ENCODE measurements at regions not wholly inside any gene's neighbourhood (a gene's known extent, or its start where the extent isn't known, plus 50 kb on each side); places are given as distances from the start of the nearest gene placed in this dataset.

DNA sequence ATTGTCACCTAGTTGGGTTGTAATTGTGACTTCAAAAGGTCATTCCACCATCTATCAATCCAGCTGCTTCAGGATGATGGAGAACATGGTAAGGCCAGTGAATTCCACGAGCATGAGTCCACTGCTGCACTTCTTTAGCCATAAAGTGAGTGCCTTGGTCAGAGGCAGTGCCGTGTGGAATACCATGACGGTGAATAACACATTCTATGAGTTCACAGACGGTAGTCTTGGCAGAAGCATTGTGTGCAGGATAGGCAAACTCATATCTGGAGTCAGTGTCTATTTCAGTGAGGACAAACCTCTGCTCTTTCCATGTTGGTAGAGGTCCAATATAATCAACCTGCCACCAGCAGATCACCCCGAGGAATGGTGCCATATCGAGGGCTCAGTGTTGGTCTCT is 650.9 kb downstream of the KCNJ2 start:
- no peak for DNase-seq

DNA sequence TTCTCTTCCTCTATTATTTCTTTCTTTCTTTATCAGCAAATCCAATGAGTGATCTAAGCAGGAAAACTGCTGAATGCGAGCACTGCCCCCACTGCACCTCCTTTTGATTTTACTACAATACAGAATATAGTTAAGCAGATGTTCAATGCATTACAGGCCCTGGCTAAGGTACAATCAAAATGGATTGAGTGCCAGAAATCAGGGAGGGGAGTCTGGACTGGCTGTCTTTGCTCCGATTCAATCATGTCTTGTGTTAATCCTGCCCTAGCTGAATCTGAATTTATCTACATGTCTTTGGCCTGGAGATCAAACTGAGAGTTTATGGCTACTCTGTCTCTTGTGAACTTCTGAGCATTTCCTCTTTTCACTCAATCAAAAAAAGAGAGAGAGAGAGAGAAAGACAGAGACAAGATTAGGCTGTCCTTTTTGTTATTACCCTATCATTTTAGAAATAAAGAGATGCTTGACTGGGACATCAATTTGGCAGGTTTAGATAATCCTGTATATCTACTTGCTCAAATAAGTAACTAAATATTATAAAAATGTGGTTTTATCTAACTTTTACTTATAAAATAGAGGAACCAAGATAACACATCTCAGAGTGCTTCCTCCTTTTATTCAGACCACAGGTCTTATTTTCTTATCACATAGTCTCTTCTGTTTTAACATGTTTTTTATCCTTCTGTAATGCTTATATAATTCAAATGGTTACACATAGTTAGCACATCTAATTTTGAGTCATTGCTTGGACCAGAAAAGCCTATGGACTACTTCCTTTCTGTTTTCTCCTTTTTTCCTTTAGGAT is 656.2 kb downstream of the KCNJ2 start:
- DNase-seq: no peak

DNA sequence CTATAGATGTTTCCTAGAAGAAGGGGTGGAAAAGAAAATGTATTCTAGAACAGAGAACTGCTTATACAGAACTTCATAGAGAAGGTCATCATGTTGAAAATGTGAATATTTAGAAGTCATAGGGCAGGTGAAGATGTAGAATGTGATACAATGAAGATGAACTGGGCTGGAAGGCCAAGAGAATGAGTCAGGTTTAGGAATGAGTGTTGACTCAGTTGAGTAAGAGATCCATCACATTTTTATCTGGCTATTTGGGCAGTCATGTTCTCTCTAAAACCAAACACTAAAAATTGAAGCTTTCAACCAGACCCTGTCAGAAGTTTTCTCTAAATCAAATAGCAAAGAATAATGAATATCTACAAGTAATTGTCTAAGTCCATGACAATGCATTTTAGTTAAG is 660.5 kb downstream of the KCNJ2 start:
- DNase-seq: no peak

DNA sequence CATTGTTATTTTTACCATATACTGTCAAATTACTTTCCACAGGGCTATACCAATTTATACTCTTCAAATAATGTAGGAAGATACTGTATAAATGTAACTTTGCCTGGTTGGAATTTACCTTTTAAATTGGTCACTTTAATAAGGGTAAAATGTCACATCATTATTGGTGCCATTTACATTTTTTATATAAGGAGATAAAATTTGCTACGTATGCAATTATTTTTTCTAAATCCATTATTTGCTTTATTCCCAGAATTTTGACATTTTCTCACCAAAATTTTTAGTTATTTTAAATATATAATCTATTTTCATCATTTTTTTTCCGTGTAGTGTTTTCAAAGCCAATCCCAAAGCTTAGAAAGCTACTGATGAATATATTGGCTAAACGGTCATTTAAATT is 664.7 kb downstream of the KCNJ2 start:
- no peak for DNase-seq

DNA sequence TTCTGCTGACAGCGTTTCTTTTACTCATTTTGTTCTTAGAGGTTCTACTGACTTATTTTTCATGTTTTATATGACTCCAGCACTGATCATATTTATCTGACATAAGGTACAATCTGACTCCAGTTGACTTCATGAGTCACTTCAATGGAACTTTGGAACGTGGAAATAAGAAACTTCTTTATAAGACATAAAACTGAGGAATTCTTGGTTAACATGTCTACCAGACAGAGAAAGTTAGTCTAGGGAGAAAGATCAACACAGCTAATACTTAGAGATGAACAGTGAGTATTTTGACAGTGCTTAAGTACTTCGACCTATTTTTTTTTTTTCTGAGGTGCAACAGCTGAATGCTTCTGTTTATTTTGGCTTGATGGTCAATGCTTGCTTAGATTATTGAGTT is 679.5 kb downstream of the KCNJ2 start:
- DNase-seq: no peak

DNA sequence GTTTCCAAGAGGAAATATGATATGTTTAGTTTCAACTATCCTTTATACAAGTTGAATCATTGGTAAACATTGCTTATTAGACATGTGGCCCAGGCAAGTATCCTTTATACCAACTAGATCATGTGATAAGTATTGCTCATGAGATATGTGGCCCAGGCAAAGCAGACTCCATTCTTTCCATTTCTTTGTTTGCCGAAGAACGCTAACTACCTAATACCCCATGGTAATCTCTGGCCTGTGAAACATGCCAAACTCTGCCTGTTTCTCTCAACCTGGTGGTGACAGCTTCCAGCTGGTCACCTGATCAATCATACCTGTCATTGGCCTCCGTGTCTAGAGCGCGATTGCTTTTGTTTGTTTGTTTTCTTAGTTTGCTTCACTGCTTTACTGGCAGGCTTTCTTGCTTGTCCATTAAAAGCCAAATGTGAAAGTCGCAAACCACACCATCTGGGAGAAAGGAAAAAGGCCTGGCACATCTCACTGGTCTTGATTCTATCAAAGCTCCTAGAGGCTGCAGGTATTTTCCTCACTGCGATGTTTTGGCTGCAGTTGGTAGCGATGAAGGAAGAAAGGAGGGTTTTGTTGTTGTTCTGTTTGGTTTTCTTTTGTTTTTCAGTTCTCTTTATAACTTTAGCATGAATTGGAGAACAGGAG is 686.2 kb downstream of the KCNJ2 start:
- DNase-seq: no peak

DNA sequence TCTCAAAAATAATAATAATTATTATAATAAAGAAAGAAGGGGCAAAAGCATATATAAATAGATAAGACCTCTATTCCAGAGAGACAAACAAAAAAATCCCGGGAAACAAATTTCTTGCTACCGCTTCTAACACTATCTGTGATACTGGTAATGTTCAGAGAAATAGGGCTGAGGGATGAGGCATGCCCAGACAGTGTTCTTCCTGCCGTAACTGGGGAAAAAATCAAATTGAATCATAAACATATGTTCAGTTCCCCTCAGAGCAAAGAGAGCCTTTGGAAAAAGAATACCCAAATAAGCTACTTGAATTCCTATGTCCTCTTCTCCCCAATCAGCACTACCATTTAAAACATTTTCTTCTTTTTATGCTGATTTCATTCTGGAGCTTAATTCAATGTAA is 688.0 kb downstream of the KCNJ2 start:
- no peak for DNase-seq

DNA sequence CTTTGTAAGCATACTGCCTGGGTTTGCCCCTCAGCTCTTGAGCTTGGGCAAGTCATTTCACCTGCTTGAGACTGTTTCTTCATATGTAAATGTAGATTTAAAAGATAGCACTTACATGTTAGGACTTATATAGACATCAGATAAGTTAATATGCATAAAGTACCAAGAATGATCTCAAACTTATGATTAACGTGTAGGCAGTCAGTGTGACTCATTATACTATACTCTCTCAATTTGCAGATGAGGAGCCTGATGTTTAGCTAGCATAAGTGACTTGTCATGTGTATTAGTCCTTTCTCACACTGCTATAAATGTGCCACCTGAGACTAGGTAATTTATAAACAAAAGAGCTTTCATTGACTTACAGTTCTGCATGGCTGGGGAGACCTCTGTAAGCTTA is 690.5 kb downstream of the KCNJ2 start:
- DNase-seq: no peak

DNA sequence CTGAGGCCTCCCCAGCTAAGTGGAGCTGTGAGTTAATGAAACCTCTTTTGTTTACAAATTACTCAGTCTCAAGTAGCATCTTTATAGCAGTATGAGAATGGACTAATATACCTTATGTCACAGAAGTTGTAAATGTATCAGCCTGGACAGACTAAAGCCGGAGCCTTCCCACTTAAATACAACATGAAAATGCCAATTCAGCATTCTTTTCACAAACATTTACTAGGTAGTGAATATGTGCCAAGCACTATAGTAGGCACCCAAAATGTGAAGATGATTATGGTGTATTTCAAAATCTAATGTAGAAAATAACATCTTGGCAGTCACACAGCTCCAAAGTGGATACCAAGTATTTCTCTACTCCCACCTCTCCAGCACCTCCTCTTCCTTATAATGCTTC is 693.0 kb downstream of the KCNJ2 start:
- DNase-seq: no peak

DNA sequence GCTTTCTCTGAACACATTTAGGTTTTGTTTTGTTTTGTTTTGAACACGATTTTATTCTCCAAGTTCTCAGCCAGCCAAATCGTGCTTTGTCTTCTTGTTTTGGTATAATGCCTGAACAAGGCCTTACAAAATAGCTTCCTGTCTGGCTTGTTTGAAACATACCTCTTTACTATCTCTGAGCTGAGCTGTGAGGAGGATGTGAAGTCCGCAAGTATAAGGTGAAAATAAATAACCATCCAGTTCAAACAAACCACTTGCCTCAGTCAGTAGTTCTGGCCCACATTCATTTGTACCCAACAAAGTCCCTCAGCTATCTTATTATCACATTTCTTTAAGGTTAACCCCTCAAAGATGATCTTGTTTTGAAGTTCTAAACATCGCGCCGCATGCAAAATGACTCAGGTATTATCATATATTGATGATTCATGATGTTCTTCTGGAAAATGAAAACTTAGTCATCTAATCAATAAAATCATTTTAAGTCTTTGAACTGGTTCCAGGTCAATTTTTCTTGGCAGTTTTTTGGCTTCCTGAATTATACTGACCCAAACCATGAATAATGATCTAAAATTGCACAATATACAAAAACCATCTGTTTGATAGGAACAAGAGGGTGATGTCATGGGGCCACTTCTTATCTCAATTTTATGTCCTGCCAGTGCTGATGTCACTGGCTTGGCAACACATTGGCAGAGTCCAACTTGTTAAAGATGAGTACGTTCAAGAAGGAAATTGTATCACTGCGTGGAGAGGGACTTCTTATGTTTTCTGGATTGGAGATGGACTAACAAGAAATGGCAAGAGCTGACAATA is 694.3 kb downstream of the KCNJ2 start:
- DNase-seq: no peak

DNA sequence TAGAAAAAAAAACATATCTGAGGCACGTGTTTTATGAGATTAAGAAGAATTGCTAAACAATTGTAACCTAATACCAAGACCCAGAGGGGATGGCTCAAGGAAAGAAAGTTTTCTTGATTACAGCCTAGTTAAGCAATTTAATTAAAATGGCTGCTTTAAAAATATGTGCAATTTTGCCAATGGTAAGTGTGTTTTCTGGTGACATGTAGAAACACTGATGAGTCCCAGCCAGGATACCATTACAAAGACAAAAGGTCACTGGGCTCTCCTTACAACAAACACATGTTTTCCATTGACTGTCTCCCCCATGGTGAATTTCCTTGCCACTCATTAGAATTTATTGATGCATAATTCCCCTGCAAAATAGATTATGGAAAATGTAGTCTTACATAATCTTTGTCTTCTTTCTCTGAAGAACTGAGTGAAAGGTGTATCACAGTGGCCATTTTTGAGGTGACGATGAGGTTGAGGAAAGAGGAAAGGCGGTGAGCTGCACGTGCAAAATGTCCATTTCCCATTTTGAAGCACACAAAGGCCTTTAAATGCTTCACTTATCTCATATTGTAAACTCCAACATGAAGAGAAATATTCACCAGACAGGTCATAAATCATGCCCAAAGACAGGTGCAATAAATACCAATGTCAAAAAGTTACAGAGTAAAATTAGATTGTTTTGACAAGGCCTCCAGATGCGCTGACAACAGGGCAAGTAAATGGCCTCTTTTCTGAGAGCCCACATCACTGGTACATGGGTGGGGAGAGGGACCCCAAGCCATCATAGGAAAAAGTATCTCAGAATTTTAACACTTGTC is 696.9 kb downstream of the KCNJ2 start:
- no peak for DNase-seq

DNA sequence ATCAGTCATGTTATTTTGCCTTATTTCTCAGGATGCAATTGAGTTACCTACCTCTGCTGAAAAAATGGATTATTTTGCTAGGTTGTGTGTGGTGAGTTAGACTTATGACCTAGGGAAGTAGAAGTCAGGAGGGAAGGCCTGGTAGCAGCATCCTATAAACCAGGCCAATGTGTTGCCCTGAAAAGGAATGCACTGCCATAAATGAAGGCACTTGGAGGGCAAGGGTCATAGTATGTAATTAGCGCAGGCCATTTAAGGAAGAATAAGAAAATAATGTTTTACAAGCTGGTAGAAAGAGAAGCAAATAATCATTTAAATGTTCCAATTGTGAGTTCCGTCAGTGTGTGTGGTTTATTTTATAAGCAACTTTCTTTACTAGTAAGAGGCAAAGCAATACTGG is 698.8 kb downstream of the KCNJ2 start:
- DNase-seq: no peak

DNA sequence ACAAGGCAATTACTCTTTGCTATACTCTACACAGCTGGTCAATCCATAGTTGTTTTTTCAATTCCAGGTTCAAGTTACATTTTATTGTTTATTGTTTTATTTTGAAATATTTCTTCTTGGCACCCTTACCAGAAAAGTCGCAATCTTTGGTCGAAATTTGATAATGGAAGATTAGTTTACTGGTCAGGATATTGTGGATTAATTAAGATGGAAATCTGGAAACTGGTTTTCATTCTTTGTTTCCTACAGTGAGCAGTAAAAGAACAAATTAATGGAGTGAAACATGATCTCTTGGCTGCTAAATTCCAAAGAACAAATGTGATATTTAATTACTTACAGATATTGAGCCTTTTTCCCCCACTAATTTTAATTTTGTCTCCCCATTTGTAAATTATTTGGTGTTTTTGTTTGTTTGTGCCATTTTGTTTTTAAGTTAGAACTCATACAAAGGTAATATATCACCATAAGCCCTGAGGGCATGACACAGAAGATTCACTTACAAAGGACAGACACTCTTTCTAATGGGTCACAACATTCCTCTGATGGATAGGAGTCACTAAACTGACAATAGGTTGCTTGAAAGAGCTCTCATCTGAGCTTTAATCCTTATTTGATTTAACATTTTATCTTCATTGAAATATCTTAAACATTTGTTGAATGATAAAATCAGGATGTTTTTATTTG is 700.2 kb downstream of the KCNJ2 start:
- no peak for DNase-seq

DNA sequence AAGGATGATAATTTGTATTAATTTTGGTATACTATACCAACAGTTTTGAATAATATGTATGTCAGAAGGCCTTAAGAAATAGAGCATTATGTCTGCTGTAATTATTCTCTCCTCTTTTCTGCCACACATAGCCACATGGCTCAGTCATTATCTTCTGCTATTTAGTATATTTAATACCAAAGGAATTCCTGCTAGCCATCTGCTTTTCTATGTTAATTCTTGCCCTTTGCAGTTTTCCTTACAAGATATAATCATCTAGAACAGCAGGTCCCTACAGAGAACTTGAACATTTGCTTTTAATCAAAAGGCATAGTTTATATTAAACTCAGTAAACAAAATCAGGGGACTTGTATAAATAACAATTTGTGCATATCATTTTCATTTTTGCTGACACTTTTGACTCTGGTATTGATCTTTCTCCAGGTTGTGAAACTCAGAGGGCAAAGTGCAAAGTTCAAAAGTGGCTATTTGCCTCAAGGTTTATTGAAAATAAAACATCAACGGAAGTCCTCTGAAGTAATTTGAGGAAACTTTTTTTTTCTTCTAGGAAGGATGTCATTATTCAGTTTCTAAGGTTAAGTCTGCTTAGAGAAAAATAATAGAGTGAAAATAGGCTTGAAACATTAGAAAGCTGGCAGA is 702.0 kb downstream of the KCNJ2 start:
- no peak for DNase-seq

DNA sequence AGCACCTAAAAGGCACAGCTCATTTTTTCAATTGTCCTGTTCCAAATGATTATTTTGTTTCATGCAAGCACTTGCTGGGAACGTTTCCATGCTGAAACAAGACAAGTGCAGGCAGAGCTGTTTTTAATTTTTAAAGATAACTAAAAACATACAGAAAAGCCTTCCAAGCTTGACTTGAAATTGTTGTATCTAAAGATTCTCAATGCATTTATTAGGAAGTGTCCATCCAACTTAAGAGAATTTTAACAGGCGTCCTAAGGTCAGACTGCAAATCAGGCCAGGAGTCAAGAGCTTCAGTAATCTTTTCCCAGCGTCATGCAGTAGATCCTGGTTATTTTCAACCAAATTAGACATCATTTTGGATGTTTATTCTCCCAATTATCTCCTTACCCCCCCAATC is 702.8 kb downstream of the KCNJ2 start:
- no peak for DNase-seq

DNA sequence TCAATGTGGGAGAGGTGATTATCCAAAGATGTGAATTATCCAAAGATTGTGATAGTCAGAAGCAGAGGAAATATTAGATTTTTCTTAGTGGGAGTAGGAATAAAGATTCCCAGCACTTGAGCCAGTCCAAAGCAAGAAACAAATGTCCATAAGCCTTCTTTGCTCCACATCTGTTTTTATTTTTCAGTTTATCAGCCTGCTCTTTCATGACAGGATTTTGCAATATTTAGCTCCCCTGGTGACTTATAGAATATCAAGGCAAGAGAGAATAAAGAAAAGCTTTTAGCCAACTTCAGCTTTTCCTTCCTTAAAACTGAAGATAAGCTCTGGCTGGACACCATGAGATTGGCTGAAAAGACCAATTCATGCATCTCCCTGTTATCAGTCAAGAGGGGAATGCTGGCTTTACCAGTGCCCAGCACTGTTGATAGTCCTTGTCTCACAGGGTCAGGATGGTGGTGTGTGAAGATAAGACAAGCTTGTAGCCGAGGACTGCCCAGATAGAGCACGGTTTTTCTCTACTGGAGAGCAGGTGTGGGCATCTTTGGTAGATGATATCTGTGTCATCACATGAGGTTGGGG is 706.5 kb downstream of the KCNJ2 start:
- no peak for DNase-seq

DNA sequence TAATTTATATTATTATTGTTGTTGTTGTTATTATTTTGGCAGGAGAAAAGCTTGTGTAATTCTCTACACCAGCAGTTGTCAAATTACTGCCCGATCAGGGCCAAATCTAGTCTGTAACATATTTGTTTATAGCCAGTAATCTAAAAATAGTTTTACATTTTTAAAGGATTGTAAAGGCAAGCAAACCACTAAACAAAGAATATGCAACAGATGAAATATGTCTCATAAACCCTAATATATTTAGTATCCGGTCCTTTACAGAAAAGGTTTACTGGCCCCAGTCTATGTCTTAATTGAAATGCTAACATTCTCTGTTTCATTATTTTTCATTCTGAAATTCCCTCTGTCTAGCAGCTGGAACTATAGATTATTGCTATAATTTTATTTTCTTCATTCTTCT is 709.5 kb downstream of the KCNJ2 start:
- DNase-seq: no peak

DNA sequence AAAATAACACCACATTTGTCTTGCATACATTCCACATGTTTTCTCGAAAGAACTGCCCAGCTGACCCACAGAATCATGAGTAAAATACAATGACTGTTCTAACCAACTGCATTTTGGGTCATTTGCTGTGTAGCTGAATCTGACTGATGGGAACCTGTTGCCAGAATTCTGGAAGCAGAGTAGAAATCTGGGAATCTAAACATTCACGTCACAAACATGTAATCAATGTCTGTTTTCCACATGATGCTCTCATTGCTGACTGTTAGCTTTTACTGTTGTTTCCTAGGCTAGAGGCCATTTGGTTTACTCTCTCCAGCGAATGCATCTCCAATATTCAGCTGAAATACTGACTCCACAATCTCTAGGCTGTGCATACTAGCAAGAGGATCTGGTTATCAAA is 710.1 kb downstream of the KCNJ2 start:
- DNase-seq: no peak

DNA sequence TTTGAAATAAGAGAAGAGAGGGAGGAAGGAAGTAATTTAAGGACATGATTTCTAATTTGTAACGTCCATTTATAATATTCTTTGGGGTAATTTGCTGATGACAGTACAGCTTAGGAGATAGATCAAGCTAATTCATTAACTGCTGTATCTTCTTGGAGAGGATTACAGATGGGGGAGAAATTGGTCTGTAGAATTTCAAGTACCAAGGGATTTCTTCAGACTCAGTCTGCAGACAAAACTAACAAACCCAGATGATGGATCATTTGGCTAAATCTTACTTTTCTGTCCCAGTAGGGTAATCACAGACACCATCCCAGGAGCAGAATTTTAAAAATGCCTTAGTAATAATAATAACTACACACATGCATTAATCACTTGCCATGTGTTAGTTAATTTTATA is 711.8 kb downstream of the KCNJ2 start:
- DNase-seq: no peak

DNA sequence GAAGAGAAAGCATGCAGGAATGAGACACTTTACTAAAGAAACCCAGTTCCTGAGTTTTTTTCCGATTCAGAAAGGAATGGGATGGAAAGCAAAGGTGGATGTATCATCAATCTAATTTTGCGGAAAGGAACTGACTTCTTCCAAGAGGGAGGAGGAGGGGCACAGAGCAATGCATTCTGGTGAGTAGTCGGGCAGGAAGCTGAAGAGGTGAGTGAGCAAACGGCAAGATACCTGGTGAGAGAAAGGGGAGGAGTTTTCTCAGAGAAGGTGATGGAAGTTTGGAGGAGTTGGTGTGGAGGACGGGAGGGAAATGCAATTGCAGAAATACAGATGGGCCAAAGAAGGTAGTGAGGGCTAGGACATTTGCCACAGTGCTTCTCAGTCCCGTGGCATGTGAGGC is 713.2 kb downstream of the KCNJ2 start:
- no peak for DNase-seq

DNA sequence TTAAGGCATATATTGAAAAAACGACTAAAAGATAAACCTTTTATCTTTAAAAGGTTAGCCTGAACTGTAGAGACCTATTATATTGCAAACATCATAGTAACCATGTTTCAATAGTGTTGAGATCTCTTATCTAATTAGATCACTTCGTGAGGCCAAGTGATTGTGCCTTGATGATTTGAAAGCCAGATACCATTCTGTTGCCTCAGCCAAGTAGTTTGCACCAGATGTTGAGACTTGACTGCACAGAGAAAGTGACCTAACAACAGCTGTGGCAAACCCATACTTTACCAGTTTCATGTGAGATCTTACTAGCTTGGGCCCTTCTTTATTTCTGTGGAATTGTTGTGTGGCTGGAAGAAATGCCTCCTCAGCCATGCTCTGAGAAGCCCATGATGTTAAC is 717.3 kb downstream of the KCNJ2 start:
- no peak for DNase-seq

DNA sequence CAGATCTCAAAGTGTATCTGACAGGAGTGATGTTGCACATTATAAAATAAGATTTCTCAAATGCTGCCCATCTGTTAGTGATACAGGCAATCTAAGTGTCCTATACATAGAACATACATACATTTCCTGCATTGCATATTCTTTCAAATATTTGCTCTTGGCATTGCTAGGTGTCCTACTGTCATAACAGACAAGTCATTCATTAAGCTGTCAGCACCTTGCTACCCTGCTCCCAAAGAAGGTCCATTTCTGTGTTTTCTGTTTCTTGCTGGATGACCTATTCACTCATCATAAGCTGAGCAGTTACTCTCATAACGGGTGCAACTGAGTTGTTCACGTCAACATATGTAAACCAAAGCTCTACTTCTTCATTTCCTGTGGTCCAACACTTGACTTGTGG is 719.0 kb downstream of the KCNJ2 start:
- no peak for DNase-seq
